T-helper 1 cell treated with Interleukin-12 subunit alpha and Interleukin-12 subunit beta and Interleukin-4 antibody, amounts not matched to agents 30 ng/mL and 1 ng/mL, for 36 hours (primary cell): ENCODE measurements at regions not wholly inside any gene's neighbourhood (a gene's known extent, or its start where the extent isn't known, plus 50 kb on each side); places are given as distances from the start of the nearest gene placed in this dataset.

Source experiments
- intact Hi-C: fragments of 100-400 bp; cut with micrococcal nuclease; formaldehyde crosslinking; loops from one replicate; pipeline ENCODE4 v1.15.1; 2024

- intact Hi-C loops = no loop called here
These were observed 408.9 kb downstream of the MEIS1 start for GRCh38 chr2:66843847-66844246.

- intact Hi-C loops = no loop called here
These were observed 410.4 kb downstream of the MEIS1 start for GRCh38 chr2:66845307-66845706.

- intact Hi-C loops = no loop called here
These were observed 412.0 kb downstream of the MEIS1 start for GRCh38 chr2:66846887-66847286.

GRCh38 chr2:66849153-66849755, 414.3 kb downstream of the MEIS1 start:
- intact Hi-C loops = no loop called here

GRCh38 chr2:66850376-66850775, 415.5 kb downstream of the MEIS1 start:
- intact Hi-C loops = no loop called here

GRCh38 chr2:66851449-66851872, 416.5 kb downstream of the MEIS1 start:
- intact Hi-C loops = no loop called here

GRCh38 chr2:66852953-66853352, 418.0 kb downstream of the MEIS1 start:
- intact Hi-C loops = no loop called here

GRCh38 chr2:66853585-66853984, 418.7 kb downstream of the MEIS1 start:
- intact Hi-C loops = no loop called here

- intact Hi-C loops = no loop called here
These were observed 419.4 kb downstream of the MEIS1 start for GRCh38 chr2:66854298-66854697.

GRCh38 chr2:66862885-66863650, 428.1 kb downstream of the MEIS1 start:
- intact Hi-C loops = no loop called here

GRCh38 chr2:66865161-66865560, 430.2 kb downstream of the MEIS1 start:
- intact Hi-C loops = no loop called here

- intact Hi-C loops = no loop called here
These were observed 431.6 kb downstream of the MEIS1 start for GRCh38 chr2:66866331-66867062.

- intact Hi-C loops = no loop called here
These were observed 432.1 kb downstream of the MEIS1 start for GRCh38 chr2:66867063-66867441.

- intact Hi-C loops = no loop called here
These were observed 434.2 kb downstream of the MEIS1 start for GRCh38 chr2:66869076-66869475.

- intact Hi-C loops = no loop called here
These were observed 437.4 kb downstream of the MEIS1 start for GRCh38 chr2:66872081-66872985.

GRCh38 chr2:66872986-66873754, 438.2 kb downstream of the MEIS1 start:
- intact Hi-C loops = no loop called here

GRCh38 chr2:66874411-66874810, 439.5 kb downstream of the MEIS1 start:
- intact Hi-C loops = no loop called here

- intact Hi-C loops = no loop called here
These were observed 441.1 kb downstream of the MEIS1 start for GRCh38 chr2:66875941-66876462.

- intact Hi-C loops = no loop called here
These were observed 451.0 kb downstream of the MEIS1 start for GRCh38 chr2:66885775-66886383.

- intact Hi-C loops = no loop called here
These were observed 453.3 kb downstream of the MEIS1 start for GRCh38 chr2:66888246-66888645.
